Psoas muscle (tissue), 7 donors: ENCODE measurements at regions not wholly inside any gene's neighbourhood (a gene's known extent, or its start where the extent isn't known, plus 50 kb on each side); places are given as distances from the start of the nearest gene placed in this dataset.

Experiments used
- ATAC-seq, 4 donors: fragments of 200-7000 bp; cut with Tn5 transposase; one replicate each; pipeline ENCODE4 v1.9.1; 2020; ENCODE audit warnings: moderate library complexity in 3 of 4, mild to moderate bottlenecking in 2 of 4
- DNase-seq, 2 donors: peaks; one replicate each; pipeline ENCODE4 v3.0.0-alpha.2; 2020
- H3K27ac ChIP-seq: fragments of 200-600 bp; one replicate; pipeline ENCODE4 v1.8.0; 2022
- H3K27me3 ChIP-seq, 3 donors: fragments of 200-600 bp in 1 of 3; one replicate each; pipeline versions ENCODE4 v1.6.1 to v1.8.0; 2013 to 2022; ENCODE audit warnings: low read length in 2 of 3, mild to moderate bottlenecking in 2 of 3, moderate library complexity in 1 of 3; ENCODE audit not compliant: insufficient read depth in 3 of 3
- H3K36me3 ChIP-seq, 2 donors: fragments of 200-600 bp in 1 of 2; one replicate each; pipeline versions ENCODE4 v1.6.1 to v1.8.0; 2013 to 2022; ENCODE audit warnings: low read depth in 1 of 2, mild to moderate bottlenecking in 1 of 2, moderate library complexity in 1 of 2; ENCODE audit not compliant: insufficient read depth in 1 of 2
- H3K4me1 ChIP-seq: fragments of 200-600 bp; one replicate; pipeline ENCODE4 v1.8.0; 2022
- H3K4me3 ChIP-seq: fragments of 200-600 bp; one replicate; pipeline ENCODE4 v1.8.0; 2022; ENCODE audit warnings: mild to moderate bottlenecking
- H3K9me3 ChIP-seq: fragments of 200-600 bp; one replicate; pipeline ENCODE4 v1.8.0; 2022
- CTCF ChIP-seq: fragments of 200-600 bp; IDR thresholded peaks from one replicate; pipeline ENCODE4 v1.8.0; 2022; ENCODE audit warnings: antibody characterized with exemption
- WGBS, 3 donors: extraction: QIAGEN DNeasy Blood & Tissue Kit; methylation state at CpG; one replicate each; pipeline versions ENCODE4 v1.1.6 to v1.1.7; 2013; 5-methylcytosine and 5-hydroxymethylcytosine counted together
- intact Hi-C, 2 donors: fragments of 100-400 bp; cut with DNase I; formaldehyde crosslinking; loops; one replicate each; pipeline versions ENCODE4 v1.11.0 to v1.14.2; 2022
- donor health status: healthy with polysubstance abuse.
- donor health status: DM: no; HTN: no; CAD: no; lungs with moderate emphysema.
- donor health status: Bipolar disorder and iron deficiency.
- donor health status: healthy.
- donor health status: DM: yes; HTN: yes; CAD: no.
- donor health status: DM: no; HTN: no; CAD: no.
- donor health status: DM: yes; HTN: yes; CAD: no.

- intact Hi-C loops = no loop called here
- Histone ChIP-seq H3K27ac (no peak overlapping the region), H3K9me3 (no peaks in the 10 kb centered on the region), H3K36me3 (no peaks in the 10 kb centered on the region), H3K4me3 (no peak overlapping the region), H3K27me3 (peaks cover 0 to 29% (median 4%) of the 10 kb centered on the region in 3 donors), H3K4me1 (no peaks in the 10 kb centered on the region)
- no peak for TF ChIP-seq CTCF
- 55 to 60% (median 56%) methylated on average over 8 of the region's 8 CpGs for WGBS, 3 donors
- DNase-seq (no peak), ATAC-seq (no peak)
These were observed 81.9 kb upstream of the RCN1 start for GRCh38 chr11:32008880-32009551.

- TF ChIP-seq CTCF = peak; percentile 33
- intact Hi-C loops = no loop called here
- peaks cover 0 to 30% (median 4%) of the 10 kb centered on the region in 3 donors for H3K27me3 ChIP-seq
- H3K4me3 ChIP-seq = no peak overlapping the region
- no peak overlapping the region for H3K27ac ChIP-seq
- no peaks in the 10 kb centered on the region for H3K36me3 ChIP-seq
- DNase-seq (no peak), ATAC-seq (no peak)
- H3K9me3 ChIP-seq = no peaks in the 10 kb centered on the region
- no peaks in the 10 kb centered on the region for H3K4me1 ChIP-seq
- WGBS, 3 donors = 13 to 17% (median 14%) methylated on average over 5 of the region's 5 CpGs
These were observed 84.0 kb upstream of the RCN1 start for GRCh38 chr11:32006799-32007388.

- H3K4me1 ChIP-seq = no peaks in the 10 kb centered on the region
- no peak overlapping the region for H3K4me3 ChIP-seq
- ATAC-seq = no peak
- H3K36me3 ChIP-seq = no peaks in the 10 kb centered on the region
- H3K27ac ChIP-seq = no peak overlapping the region
- TF ChIP-seq CTCF = no peak
- intact Hi-C loops = no loop called here
- 60 to 71% (median 62%) methylated on average over 13 of the region's 13 CpGs for WGBS, 3 donors
- peaks cover 0 to 30% (median 4%) of the 10 kb centered on the region in 3 donors for H3K27me3 ChIP-seq
- H3K9me3 ChIP-seq = no peaks in the 10 kb centered on the region
- no peak for DNase-seq
These were observed 85.0 kb upstream of the RCN1 start for GRCh38 chr11:32005786-32006416.

GRCh38 chr11:32003335-32003734, 87.5 kb upstream of the RCN1 start:
- H3K36me3 ChIP-seq = no peaks in the 10 kb centered on the region
- intact Hi-C loops = no loop called here
- DNase-seq (no peak), ATAC-seq (no peak)
- H3K27ac ChIP-seq = no peak overlapping the region
- H3K27me3 ChIP-seq = peaks cover 0 to 26% (median 4%) of the 10 kb centered on the region in 3 donors
- no peak overlapping the region for H3K4me3 ChIP-seq
- no peaks in the 10 kb centered on the region for H3K4me1 ChIP-seq
- H3K9me3 ChIP-seq = no peaks in the 10 kb centered on the region
- no peak for TF ChIP-seq CTCF
- 42 to 53% (median 50%) methylated on average over 9 of the region's 9 CpGs for WGBS, 3 donors
